Osteoblast (primary cell): ENCODE measurements at regions not wholly inside any gene's neighbourhood (a gene's known extent, or its start where the extent isn't known, plus 50 kb on each side); places are given as distances from the start of the nearest gene placed in this dataset.

Experiments used
- DNase-seq: peaks from one replicate; pipeline ENCODE4 v3.0.0; 2011; ENCODE audit warnings: low spot score, mixed read lengths; ENCODE audit not compliant: insufficient read length; ENCODE audit errors: missing footprints
- H2AFZ ChIP-seq: 2 replicates; pipeline ENCODE4 v1.6.0; 2011; ENCODE audit warnings: mild to moderate bottlenecking, low read length
- H3K27ac ChIP-seq: 2 replicates; pipeline ENCODE4 v1.5.1; 2011; ENCODE audit warnings: mild to moderate bottlenecking, low read depth, low read length, moderate library complexity
- H3K27me3 ChIP-seq: 2 replicates; pipeline ENCODE4 v1.6.0; 2012; ENCODE audit warnings: mild to moderate bottlenecking, control low read depth, inconsistent platforms, low read length, moderate library complexity; ENCODE audit not compliant: insufficient read depth
- H3K36me3 ChIP-seq: 2 replicates; pipeline ENCODE4 v1.5.1; 2011; ENCODE audit warnings: mild to moderate bottlenecking, low read length, control low read depth, moderate library complexity; ENCODE audit not compliant: insufficient read depth
- H3K4me1 ChIP-seq: 2 replicates; pipeline ENCODE4 v1.5.1; 2011; ENCODE audit warnings: mild to moderate bottlenecking, low read length, control low read depth, moderate library complexity; ENCODE audit not compliant: insufficient read depth
- H3K4me2 ChIP-seq: 2 replicates; pipeline ENCODE4 v1.6.0; 2011; ENCODE audit warnings: mild to moderate bottlenecking, low read length; ENCODE audit not compliant: insufficient read depth
- H3K4me3 ChIP-seq: fragments of 200-600 bp; sonication (generic); 3 replicates; pipeline ENCODE4 v1.5.1; 2012; ENCODE audit warnings: mild to moderate bottlenecking, low read length, inconsistent platforms; ENCODE audit not compliant: insufficient read depth
- H3K79me2 ChIP-seq: 2 replicates; pipeline ENCODE4 v1.6.0; 2012; ENCODE audit warnings: mild to moderate bottlenecking, low read length, control low read depth, inconsistent platforms; ENCODE audit not compliant: insufficient read depth
- H3K9me3 ChIP-seq: 2 replicates; pipeline ENCODE4 v1.5.1; 2011; ENCODE audit warnings: low read depth, low read length, control low read depth
- H4K20me1 ChIP-seq: 2 replicates; pipeline ENCODE4 v1.6.0; 2012; ENCODE audit warnings: mild to moderate bottlenecking, low read length, control low read depth; ENCODE audit not compliant: insufficient read depth
- CTCF ChIP-seq: IDR thresholded peaks from 2 replicates; pipeline ENCODE4 v1.5.1; 2011; ENCODE audit warnings: mild to moderate bottlenecking, low read depth, low read length, moderate library complexity; ENCODE audit errors: extremely low read depth

GRCh38 chr13:111963031-111963430, 103.9 kb upstream of the SOX1 start:
- Histone ChIP-seq H2AFZ (no peak overlapping the region), H3K27ac (no peak overlapping the region), H3K4me2 (no peak overlapping the region), H3K36me3 (no peaks in the 10 kb centered on the region), H3K9me3 (no peaks in the 10 kb centered on the region), H3K4me1 (no peaks in the 10 kb centered on the region), H3K79me2 (no peaks in the 10 kb centered on the region), H4K20me1 (no peaks in the 10 kb centered on the region), H3K4me3 (no peak overlapping the region), H3K27me3 (no peaks in the 10 kb centered on the region)
- TF ChIP-seq CTCF: no peak
- DNase-seq: no peak

DNA sequence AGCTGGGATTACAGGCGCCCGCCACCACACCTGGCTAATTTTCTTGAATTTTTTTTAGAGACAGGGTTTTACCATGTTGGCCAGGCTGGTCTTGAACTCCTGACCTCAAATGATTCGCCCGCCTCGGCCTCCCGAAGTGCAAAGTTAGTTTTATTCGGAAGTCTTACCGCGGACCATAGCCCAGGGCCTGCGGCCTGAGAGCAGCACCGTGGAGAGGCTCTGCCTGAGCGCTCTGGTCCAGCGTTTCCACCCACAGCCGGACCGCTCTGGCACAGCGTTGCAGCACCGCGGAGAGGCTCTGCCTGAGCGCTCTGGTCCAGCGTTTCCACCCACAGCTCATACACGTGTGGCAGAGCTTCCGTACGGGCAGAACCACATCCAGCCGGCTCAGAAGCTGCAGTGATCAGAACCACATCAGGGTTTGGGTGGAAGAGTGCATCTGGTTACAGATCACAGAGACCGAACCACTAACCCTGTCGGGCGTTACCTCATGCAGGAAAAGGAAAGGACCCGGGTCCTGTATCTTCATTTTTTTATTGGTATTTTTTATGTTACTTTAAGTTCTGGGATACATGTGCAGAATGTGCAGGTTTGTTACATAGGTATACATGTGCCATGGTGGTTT, 102.4 kb upstream of the SOX1 start:
- H3K27me3 ChIP-seq: no peaks in the 10 kb centered on the region
- no peak for DNase-seq
- no peaks in the 10 kb centered on the region for H3K9me3 ChIP-seq

GRCh38 chr13:111965466-111966214, 101.3 kb upstream of the SOX1 start:
- no peak overlapping the region for H3K27ac ChIP-seq
- no peaks in the 10 kb centered on the region for H3K9me3 ChIP-seq
- TF ChIP-seq CTCF: no peak
- H2AFZ ChIP-seq: no peak overlapping the region
- H3K4me3 ChIP-seq: no peak overlapping the region
- H3K4me2 ChIP-seq: no peak overlapping the region
- no peaks in the 10 kb centered on the region for H3K79me2 ChIP-seq
- no peaks in the 10 kb centered on the region for H3K36me3 ChIP-seq
- H3K4me1 ChIP-seq: no peaks in the 10 kb centered on the region
- no peaks in the 10 kb centered on the region for H3K27me3 ChIP-seq
- H4K20me1 ChIP-seq: no peaks in the 10 kb centered on the region
- DNase-seq: no peak

More for the DNA sequence above, 102.4 kb upstream of the SOX1 start:
- H3K36me3 ChIP-seq: no peaks in the 10 kb centered on the region
- H4K20me1 ChIP-seq: no peaks in the 10 kb centered on the region
- H2AFZ ChIP-seq: no peak overlapping the region
- TF ChIP-seq CTCF: no peak
- no peak overlapping the region for H3K4me2 ChIP-seq
- no peaks in the 10 kb centered on the region for H3K4me1 ChIP-seq
- H3K4me3 ChIP-seq: no peak overlapping the region
- no peaks in the 10 kb centered on the region for H3K79me2 ChIP-seq
- no peak overlapping the region for H3K27ac ChIP-seq

DNA sequence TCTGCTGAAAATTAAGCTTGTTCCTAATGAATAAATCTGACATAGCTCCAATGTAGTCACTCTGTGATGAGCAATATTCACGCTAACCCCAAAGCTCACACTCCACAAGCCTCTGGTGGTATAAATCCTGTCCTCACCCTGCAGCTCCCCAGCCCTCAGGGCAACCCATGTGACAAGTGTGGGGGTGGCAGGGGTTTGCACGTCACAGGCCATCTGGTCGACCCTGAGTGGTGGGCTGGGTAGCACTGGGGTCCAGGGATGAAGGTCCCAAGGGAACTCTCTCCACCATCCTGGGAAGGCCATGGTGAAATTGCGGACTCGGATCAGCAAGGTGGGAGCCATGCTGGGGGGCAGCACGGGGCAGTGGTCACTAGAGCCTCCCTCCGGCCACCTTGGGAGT, 100.0 kb upstream of the SOX1 start:
- H3K9me3 ChIP-seq: no peaks in the 10 kb centered on the region
- H3K27me3 ChIP-seq: no peaks in the 10 kb centered on the region

More for the DNA sequence above, 100.0 kb upstream of the SOX1 start:
- no peaks in the 10 kb centered on the region for H3K36me3 ChIP-seq
- no peak overlapping the region for H3K4me2 ChIP-seq
- no peak for DNase-seq
- H3K27ac ChIP-seq: no peak overlapping the region
- H3K79me2 ChIP-seq: no peaks in the 10 kb centered on the region
- no peak for TF ChIP-seq CTCF
- no peak overlapping the region for H3K4me3 ChIP-seq
- H3K4me1 ChIP-seq: no peaks in the 10 kb centered on the region
- no peaks in the 10 kb centered on the region for H4K20me1 ChIP-seq
- no peak overlapping the region for H2AFZ ChIP-seq
